A549 (cell line): ENCODE measurements at regions not wholly inside any gene's neighbourhood (a gene's known extent, or its start where the extent isn't known, plus 50 kb on each side); places are given as distances from the start of the nearest gene placed in this dataset.

Source experiments
- ATAC-seq, 2 experiments: fragments of 200-7000 bp in 1 of 2; fragments of >200 bp in 1 of 2; cut with Nextera tagmentation in 1 of 2; cut with Tn5 transposase in 1 of 2; 3 replicates each; pipeline versions ENCODE4 v1.8.0 to v1.9.1; 2018 to 2020; ENCODE audit warnings: mild to moderate bottlenecking in 1 of 2, moderate library complexity in 1 of 2
- CTCF ChIA-PET: fragments of 300-600 bp; sonication (Branson Sonifier 250); formaldehyde crosslinking; extraction: SDS; loops from one replicate; lab custom pipeline; 2021; ENCODE audit warnings: antibody characterized with exemption, inconsistent platforms; lab: Yijun Ruan, JAX
- POLR2A ChIA-PET: fragments of 350-600 bp; formaldehyde crosslinking; extraction: SDS; loops from one replicate; lab custom pipeline; 2021; ENCODE audit warnings: antibody characterized with exemption, inconsistent platforms; lab: Yijun Ruan, JAX
- DNase-seq, 2 experiments: peaks; one replicate each; pipeline versions ENCODE4 v3.0.0 to v3.0.0-alpha.2; 2011 to 2016; ENCODE audit warnings: low read depth in 1 of 2, low spot score in 1 of 2
- FAIRE-seq: peaks from 2 replicates; lab custom pipeline; 2011; peaks lifted over from hg19 to GRCh38; lab: Jason Lieb, UNC
- H3K27ac ChIP-seq, 2 experiments: fragments of >200 bp; sonication (Bioruptor Twin); formaldehyde crosslinking; 3 replicates each; pipeline ENCODE4 v1.5.1; 2016 to 2017
- H3K4me1 ChIP-seq: fragments of >200 bp; sonication (Bioruptor Twin); formaldehyde crosslinking; 3 replicates; pipeline ENCODE4 v1.6.1; 2016
- H3K4me2 ChIP-seq: fragments of >200 bp; sonication (Bioruptor Twin); formaldehyde crosslinking; 3 replicates; pipeline ENCODE4 v1.6.1; 2016
- H3K4me3 ChIP-seq: fragments of >200 bp; sonication (Bioruptor Twin); formaldehyde crosslinking; 3 replicates; pipeline ENCODE4 v1.5.1; 2016
- H3K9me3 ChIP-seq: fragments of >200 bp; sonication (Bioruptor Twin); formaldehyde crosslinking; 3 replicates; pipeline ENCODE4 v1.6.1; 2016
- ATOH8 ChIP-seq: fragments of 250-450 bp; sonication (Bioruptor Pico); IDR thresholded peaks from 2 replicates; pipeline ENCODE4 v1.5.0; 2020; ENCODE audit warnings: low read depth, mild to moderate bottlenecking, moderate library complexity
- CBX8 ChIP-seq: fragments of 200-600 bp; sonication (generic); IDR thresholded peaks from 2 replicates; pipeline ENCODE4 v1.6.1; 2016
- CTCF ChIP-seq: fragments of >200 bp; sonication (Bioruptor Twin); formaldehyde crosslinking; IDR thresholded peaks from 3 replicates; pipeline ENCODE4 v1.5.1; 2016
- EHF ChIP-seq: fragments of 250-450 bp; sonication (Bioruptor Pico); IDR thresholded peaks from 2 replicates; pipeline ENCODE4 v1.5.0; 2020; ENCODE audit warnings: mild to moderate bottlenecking
- EHMT2 ChIP-seq: fragments of 200-600 bp; sonication (generic); IDR thresholded peaks from 2 replicates; pipeline ENCODE4 v1.6.1; 2016; ENCODE audit warnings: antibody characterized with exemption, low read depth, mild to moderate bottlenecking, moderate library complexity
- ELK1 ChIP-seq: fragments of 150-350 bp; IDR thresholded peaks from 2 replicates; pipeline ENCODE4 v1.6.1; 2014; ENCODE audit warnings: low read depth, mild to moderate bottlenecking, low read length
- ESRRA ChIP-seq: fragments of 150-350 bp; IDR thresholded peaks from 2 replicates; pipeline ENCODE4 v1.6.1; 2014; ENCODE audit warnings: mild to moderate bottlenecking, low read length, borderline replicate concordance
- FOSL2 ChIP-seq, 2 experiments: fragments of 450-650 bp in 1 of 2; fragments of >200 bp in 1 of 2; sonication (Bioruptor Twin) in 1 of 2; formaldehyde crosslinking; IDR thresholded peaks; 2 replicates each; pipeline versions ENCODE4 v1.5.0 to v1.6.1; 2016 to 2020; ENCODE audit warnings: mild to moderate bottlenecking in 1 of 2, moderate library complexity in 1 of 2
- GATA3 ChIP-seq: IDR thresholded peaks from 2 replicates; pipeline ENCODE4 v1.6.1; 2012; ENCODE audit warnings: borderline replicate concordance
- HDAC2 ChIP-seq: fragments of 200-600 bp; sonication (generic); IDR thresholded peaks from 2 replicates; pipeline ENCODE4 v1.6.1; 2016
- HOXB13 ChIP-seq: fragments of 250-450 bp; sonication (Bioruptor Pico); IDR thresholded peaks from 2 replicates; pipeline ENCODE4 v1.5.0; 2020; ENCODE audit warnings: low read depth, mild to moderate bottlenecking, moderate library complexity
- HOXB5 ChIP-seq: fragments of 250-450 bp; sonication (Bioruptor Pico); IDR thresholded peaks from 2 replicates; pipeline ENCODE4 v1.5.0; 2020; ENCODE audit warnings: mild to moderate bottlenecking, moderate library complexity
- JUN ChIP-seq, 2 experiments: fragments of >200 bp; sonication (Bioruptor Twin); formaldehyde crosslinking; IDR thresholded peaks; 2 replicates in 1 of 2; 3 replicates in 1 of 2; pipeline ENCODE4 v1.6.1; 2016 to 2017
- KDM5A ChIP-seq: fragments of 200-600 bp; sonication (generic); IDR thresholded peaks from 2 replicates; pipeline ENCODE4 v1.6.1; 2016; ENCODE audit warnings: antibody characterized with exemption, mild to moderate bottlenecking
- MAFK ChIP-seq: fragments of 450-650 bp; IDR thresholded peaks from 2 replicates; pipeline ENCODE4 v1.6.1; 2014; ENCODE audit not compliant: partially characterized antibody
- MAX ChIP-seq: IDR thresholded peaks from 2 replicates; pipeline ENCODE4 v1.6.1; 2012
- NFE2L2 ChIP-seq: fragments of 150-350 bp; conservative IDR thresholded peaks from 2 replicates; pipeline ENCODE4 v1.6.1; 2014; ENCODE audit warnings: low read length
- NPAS2 ChIP-seq: fragments of 250-450 bp; sonication (Bioruptor Pico); IDR thresholded peaks from 2 replicates; pipeline ENCODE4 v1.8.0; 2022; ENCODE audit warnings: mild to moderate bottlenecking, moderate library complexity, borderline replicate concordance
- NR3C1 ChIP-seq: fragments of >200 bp; sonication (Bioruptor Twin); formaldehyde crosslinking; IDR thresholded peaks from 3 replicates; pipeline ENCODE4 v1.6.1; 2017
- PBX3 ChIP-seq: IDR thresholded peaks from 2 replicates; pipeline ENCODE4 v1.6.1; 2012
- PHF8 ChIP-seq: fragments of 200-600 bp; sonication (generic); IDR thresholded peaks from 2 replicates; pipeline ENCODE4 v1.6.1; 2016; ENCODE audit warnings: low read depth, mild to moderate bottlenecking, antibody characterized with exemption, moderate library complexity, borderline replicate concordance
- RAD21 ChIP-seq, 2 experiments: fragments of >200 bp in 1 of 2; sonication (Bioruptor Twin) in 1 of 2; formaldehyde crosslinking in 1 of 2; IDR thresholded peaks in 1 of 2; conservative IDR thresholded peaks in 1 of 2; 2 replicates in 1 of 2; 3 replicates in 1 of 2; pipeline ENCODE4 v1.6.1; 2012 to 2018; ENCODE audit warnings: inconsistent platforms in 1 of 2
- RARB ChIP-seq: fragments of 250-450 bp; sonication (Bioruptor Pico); IDR thresholded peaks from 2 replicates; pipeline ENCODE4 v1.8.0; 2021; ENCODE audit warnings: mild to moderate bottlenecking, moderate library complexity
- RFX5 ChIP-seq: fragments of 450-650 bp; IDR thresholded peaks from 2 replicates; pipeline ENCODE4 v1.7.1; 2014; ENCODE audit warnings: antibody characterized with exemption, mild to moderate bottlenecking, moderate library complexity
- RNF2 ChIP-seq: fragments of 200-600 bp; sonication (generic); IDR thresholded peaks from 2 replicates; pipeline ENCODE4 v1.6.1; 2016; ENCODE audit warnings: low read depth, mild to moderate bottlenecking, antibody characterized with exemption, moderate library complexity, borderline replicate concordance
- TP53 ChIP-seq: fragments of 250-450 bp; sonication (Bioruptor Pico); IDR thresholded peaks from 2 replicates; pipeline ENCODE4 v1.5.0; 2021; ENCODE audit warnings: mild to moderate bottlenecking, moderate library complexity
- ZNF302 ChIP-seq: fragments of 250-450 bp; sonication (Bioruptor Pico); IDR thresholded peaks from 2 replicates; pipeline ENCODE4 v1.9.0; 2021; ENCODE audit warnings: inconsistent platforms, mild to moderate bottlenecking, moderate library complexity
- WGBS: methylation state at CpG from one replicate; pipeline ENCODE4 v1.1.6; 2017; ENCODE audit errors: missing lambda C conversion rate; 5-methylcytosine and 5-hydroxymethylcytosine counted together

GRCh38 chr3:54053882-54054281 lies 68.5 kb upstream of the CACNA2D3 start (continued):
- TF ChIP-seq PBX3 = no peak
- no peak for TF ChIP-seq ELK1
- TF ChIP-seq CTCF = no peak
- TF ChIP-seq CBX8 = no peak
- TF ChIP-seq TP53 = no peak

GRCh38 chr3:54053211-54053610 lies 69.1 kb upstream of the CACNA2D3 start:
- TF ChIP-seq ZNF302 (CRISPR knock-in tag) (no peak), RARB (CRISPR knock-in tag) (no peak), GATA3 (no peak), RAD21 (conservative IDR thresholded peaks at IDR 0.05 in 1 of 2, IDR thresholded peaks at IDR 0.05 in 1 of 2) (no peak), HDAC2 (no peak)
- Histone ChIP-seq H3K4me1 (no peaks in the 10 kb centered on the region), H3K4me2 (no peak overlapping the region), H3K9me3 (no peaks in the 10 kb centered on the region), H3K27ac (no peak overlapping the region), H3K4me3 (no peak overlapping the region)
- FAIRE-seq = no peak
- 37% methylated on average over 5 of the region's 5 CpGs for WGBS
- CTCF ChIA-PET = no interaction called here
- no peak for DNase-seq
- ATAC-seq = no peak
- POLR2A ChIA-PET = no interaction called here

GRCh38 chr3:54047568-54047967 lies 74.8 kb upstream of the CACNA2D3 start:
- H3K9me3 ChIP-seq = no peaks in the 10 kb centered on the region
- POLR2A ChIA-PET = no interaction called here
- no peak for TF ChIP-seq ATOH8
- TF ChIP-seq NFE2L2 = no peak
- TF ChIP-seq PHF8 = no peak
- no peak for TF ChIP-seq TP53
- no peak for TF ChIP-seq JUN (IDR thresholded peaks at IDR 0.05)
- no peak for TF ChIP-seq ESRRA
- no peak for TF ChIP-seq PBX3
- no peak for TF ChIP-seq HOXB13 (CRISPR knock-in tag)
- TF ChIP-seq RNF2 = no peak
- TF ChIP-seq RFX5 = no peak
- no peak for TF ChIP-seq EHMT2
- TF ChIP-seq EHF (CRISPR knock-in tag) = no peak
- TF ChIP-seq HOXB5 (CRISPR knock-in tag) = no peak
- TF ChIP-seq NR3C1 = no peak
- no peak for TF ChIP-seq MAX
- no peak for TF ChIP-seq MAFK
- no peak for TF ChIP-seq FOSL2 (IDR thresholded peaks at IDR 0.05)
- no peak for TF ChIP-seq FOSL2 (CRISPR knock-in tag; IDR thresholded peaks at IDR 0.05)
- no peak for TF ChIP-seq KDM5A
- TF ChIP-seq NPAS2 = no peak
- TF ChIP-seq, all 56 proteins: peak for 0
- DNase-seq (no peak), FAIRE-seq (no peak), ATAC-seq (no peak)
- Histone ChIP-seq H3K27ac (no peak overlapping the region), H3K4me3 (no peak overlapping the region), H3K4me1 (no peaks in the 10 kb centered on the region), H3K4me2 (no peak overlapping the region)
- WGBS = 42% methylated on average over 5 of the region's 5 CpGs
- CTCF ChIA-PET = no interaction called here
